ENCODE measurements at regions not wholly inside any gene's neighbourhood (a gene's known extent, or its start where the extent isn't known, plus 50 kb on each side); places are given as distances from the start of the nearest gene placed in this dataset.

DNA sequence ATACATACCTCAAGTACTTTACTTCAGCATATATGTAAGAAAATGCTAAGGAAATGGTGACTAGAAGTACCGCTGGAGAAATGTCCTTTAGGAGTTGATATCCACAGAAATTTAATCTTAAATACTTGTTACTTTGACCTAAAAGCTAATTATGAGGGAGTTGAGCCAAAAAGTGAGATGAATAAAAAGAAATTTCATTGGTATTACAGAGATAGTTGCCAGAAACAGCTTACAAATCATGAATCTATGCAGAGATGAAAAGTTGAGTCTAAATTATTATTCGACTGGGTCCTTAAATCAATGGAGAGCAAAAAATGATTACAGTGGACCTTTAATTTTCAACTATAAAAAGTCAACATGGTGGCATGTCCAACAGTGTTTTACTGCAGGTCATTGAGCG lies 160.9 kb downstream of the MZT1 start:
- no peak overlapping the region for H2AFZ ChIP-seq (ENCODE audit: low read depth, low read length)
- H4K20me1 ChIP-seq (ENCODE audit: insufficient read depth, low read length) = no peaks in the 10 kb centered on the region
- H3K9ac ChIP-seq (ENCODE audit: low read depth, low read length) = no peak overlapping the region
- H3K27me3 ChIP-seq (ENCODE audit: insufficient read depth, low read length, poor library complexity) = peaks cover 3% of the 10 kb centered on the region
- H3K27ac ChIP-seq (ENCODE audit: low read length) = no peak overlapping the region
- H3K4me3 ChIP-seq (ENCODE audit: low read depth in 1 of 2, low read length in 2 of 2) = no peak overlapping the region
- TF ChIP-seq EZH2 (IDR thresholded peaks at IDR 0.05; ENCODE audit: borderline replicate concordance, low read depth, low read length, severe bottlenecking) = no peak
- TF ChIP-seq CTCF (IDR thresholded peaks at IDR 0.05; ENCODE audit: borderline replicate concordance, extremely low read depth, low read length, poor library complexity, severe bottlenecking) = no peak
- H3K9me3 ChIP-seq (ENCODE audit: insufficient read depth, low read length, severe bottlenecking) = no peaks in the 10 kb centered on the region
- H3K36me3 ChIP-seq (ENCODE audit: insufficient read depth, low read length) = no peaks in the 10 kb centered on the region
- H3K79me2 ChIP-seq (ENCODE audit: insufficient read depth, low read length) = no peaks in the 10 kb centered on the region
- ATAC-seq (ENCODE audit: insufficient read depth, low read depth) = no peak
- H3K4me1 ChIP-seq (ENCODE audit: insufficient read depth, low read length) = no peaks in the 10 kb centered on the region
- no peak for DNase-seq
- no peak overlapping the region for H3K4me2 ChIP-seq (ENCODE audit: insufficient read depth, low read length)

DNA sequence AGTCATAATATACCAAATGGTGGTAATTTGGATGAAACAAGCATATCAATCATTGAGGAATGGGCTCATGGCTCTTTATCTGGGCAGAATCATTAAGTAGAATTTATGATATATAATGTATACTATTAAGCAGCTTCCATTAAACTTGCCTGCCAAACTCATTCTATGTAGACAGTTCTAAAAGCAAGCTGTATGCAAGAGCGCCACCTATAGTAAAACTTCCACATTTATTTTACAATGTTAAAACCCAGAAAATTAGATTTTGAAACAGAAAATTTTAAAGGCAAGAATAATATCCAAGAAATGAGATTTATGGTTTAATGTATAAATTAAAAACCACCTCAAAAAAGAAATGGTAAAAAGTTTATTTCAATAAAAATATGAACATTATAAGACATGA lies 161.5 kb downstream of the MZT1 start:
- no peak overlapping the region for H3K9ac ChIP-seq (ENCODE audit: low read depth, low read length)
- DNase-seq = no peak
- no peaks in the 10 kb centered on the region for H3K9me3 ChIP-seq (ENCODE audit: insufficient read depth, low read length, severe bottlenecking)
- no peaks in the 10 kb centered on the region for H4K20me1 ChIP-seq (ENCODE audit: insufficient read depth, low read length)
- H3K27ac ChIP-seq (ENCODE audit: low read length) = no peak overlapping the region
- H2AFZ ChIP-seq (ENCODE audit: low read depth, low read length) = no peak overlapping the region
- no peaks in the 10 kb centered on the region for H3K36me3 ChIP-seq (ENCODE audit: insufficient read depth, low read length)
- H3K4me1 ChIP-seq (ENCODE audit: insufficient read depth, low read length) = no peaks in the 10 kb centered on the region
- 0 out of 3 replicates have a peak, but pooled peaks have one; percentile 45 for ATAC-seq (ENCODE audit: insufficient read depth, low read depth)
- TF ChIP-seq EZH2 (IDR thresholded peaks at IDR 0.05; ENCODE audit: borderline replicate concordance, low read depth, low read length, severe bottlenecking) (no peak), CTCF (IDR thresholded peaks at IDR 0.05; ENCODE audit: borderline replicate concordance, extremely low read depth, low read length, poor library complexity, severe bottlenecking) (peak; percentile 61)
- H3K4me2 ChIP-seq (ENCODE audit: insufficient read depth, low read length) = no peak overlapping the region
- peaks cover 3% of the 10 kb centered on the region for H3K27me3 ChIP-seq (ENCODE audit: insufficient read depth, low read length, poor library complexity)
- no peak overlapping the region for H3K4me3 ChIP-seq (ENCODE audit: low read depth in 1 of 2, low read length in 2 of 2)
- no peaks in the 10 kb centered on the region for H3K79me2 ChIP-seq (ENCODE audit: insufficient read depth, low read length)

DNA sequence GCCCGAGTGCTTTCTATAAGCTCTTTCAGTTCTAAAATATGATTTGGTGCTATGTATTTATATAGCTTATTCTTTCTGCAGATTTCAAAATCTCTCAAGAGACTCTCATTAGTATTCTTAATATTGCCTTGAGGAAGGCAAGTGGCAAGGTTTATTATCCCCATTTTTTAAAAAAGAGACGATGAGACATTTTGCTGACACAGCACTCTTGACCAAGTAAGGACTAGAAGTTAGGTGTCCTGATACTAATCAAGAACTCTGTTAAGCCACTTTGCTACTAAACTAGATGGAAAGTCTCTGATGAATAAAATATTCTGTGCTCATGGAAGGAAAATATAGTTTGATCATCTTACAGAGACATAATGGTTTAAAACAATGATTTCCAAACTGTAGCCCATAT lies 164.7 kb downstream of the MZT1 start:
- no peak for ATAC-seq (ENCODE audit: insufficient read depth, low read depth)
- H3K9ac ChIP-seq (ENCODE audit: low read depth, low read length) = no peak overlapping the region
- H3K27me3 ChIP-seq (ENCODE audit: insufficient read depth, low read length, poor library complexity) = peaks cover 3% of the 10 kb centered on the region
- H2AFZ ChIP-seq (ENCODE audit: low read depth, low read length) = no peak overlapping the region
- H4K20me1 ChIP-seq (ENCODE audit: insufficient read depth, low read length) = no peaks in the 10 kb centered on the region
- no peaks in the 10 kb centered on the region for H3K4me1 ChIP-seq (ENCODE audit: insufficient read depth, low read length)
- no peak overlapping the region for H3K4me3 ChIP-seq (ENCODE audit: low read depth in 1 of 2, low read length in 2 of 2)
- H3K36me3 ChIP-seq (ENCODE audit: insufficient read depth, low read length) = no peaks in the 10 kb centered on the region
- TF ChIP-seq CTCF (IDR thresholded peaks at IDR 0.05; ENCODE audit: borderline replicate concordance, extremely low read depth, low read length, poor library complexity, severe bottlenecking) = no peak
- no peak for DNase-seq
- H3K27ac ChIP-seq (ENCODE audit: low read length) = no peak overlapping the region
- H3K79me2 ChIP-seq (ENCODE audit: insufficient read depth, low read length) = no peaks in the 10 kb centered on the region
- H3K4me2 ChIP-seq (ENCODE audit: insufficient read depth, low read length) = no peak overlapping the region
- no peaks in the 10 kb centered on the region for H3K9me3 ChIP-seq (ENCODE audit: insufficient read depth, low read length, severe bottlenecking)

DNA sequence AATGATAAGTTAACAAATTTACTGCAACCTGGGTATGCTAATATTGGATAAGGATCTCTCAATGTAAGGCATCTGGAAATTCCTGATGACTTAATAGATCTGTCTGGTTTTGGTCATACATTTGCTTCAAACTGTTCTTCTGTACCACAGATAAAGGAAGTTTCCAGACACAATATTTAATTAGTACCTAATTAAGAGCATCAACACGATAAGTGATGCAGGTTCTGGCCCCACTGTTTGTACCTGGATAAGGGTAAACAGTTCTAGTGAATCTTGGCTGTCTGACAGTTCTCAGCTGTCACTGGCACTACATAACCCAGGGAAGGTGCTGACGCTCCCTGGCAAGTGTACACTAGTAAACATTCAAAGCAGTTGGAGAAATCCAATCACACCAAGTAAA lies 165.6 kb downstream of the MZT1 start:
- no peaks in the 10 kb centered on the region for H3K9me3 ChIP-seq (ENCODE audit: insufficient read depth, low read length, severe bottlenecking)
- no peak overlapping the region for H2AFZ ChIP-seq (ENCODE audit: low read depth, low read length)
- DNase-seq (no peak), ATAC-seq (ENCODE audit: insufficient read depth, low read depth) (no peak)
- H3K27ac ChIP-seq (ENCODE audit: low read length) = no peak overlapping the region
- no peaks in the 10 kb centered on the region for H3K27me3 ChIP-seq (ENCODE audit: insufficient read depth, low read length, poor library complexity)
- H4K20me1 ChIP-seq (ENCODE audit: insufficient read depth, low read length) = no peaks in the 10 kb centered on the region
- TF ChIP-seq CTCF (IDR thresholded peaks at IDR 0.05; ENCODE audit: borderline replicate concordance, extremely low read depth, low read length, poor library complexity, severe bottlenecking) = no peak
- TF ChIP-seq EZH2 (IDR thresholded peaks at IDR 0.05; ENCODE audit: borderline replicate concordance, low read depth, low read length, severe bottlenecking) = no peak
- no peak overlapping the region for H3K4me3 ChIP-seq (ENCODE audit: low read depth in 1 of 2, low read length in 2 of 2)
- H3K4me2 ChIP-seq (ENCODE audit: insufficient read depth, low read length) = no peak overlapping the region
- no peaks in the 10 kb centered on the region for H3K4me1 ChIP-seq (ENCODE audit: insufficient read depth, low read length)
- no peaks in the 10 kb centered on the region for H3K79me2 ChIP-seq (ENCODE audit: insufficient read depth, low read length)
- no peaks in the 10 kb centered on the region for H3K36me3 ChIP-seq (ENCODE audit: insufficient read depth, low read length)
- no peak overlapping the region for H3K9ac ChIP-seq (ENCODE audit: low read depth, low read length)

Data from DND-41 (cell line).